ENCODE measurements at regions not wholly inside any gene's neighbourhood (a gene's known extent, or its start where the extent isn't known, plus 50 kb on each side); places are given as distances from the start of the nearest gene placed in this dataset.

- TF ChIP-seq POU6F1 (CRISPR knock-in tag; IDR thresholded peaks at IDR 0.05; ENCODE audit: borderline replicate concordance, low read depth) (no peak), ESRRG (CRISPR knock-in tag; IDR thresholded peaks at IDR 0.05) (no peak)
These were observed 82.9 kb downstream of the OR13H1 start for GRCh38 chrX:131626681-131627296.

Measured in SK-N-SH treated with all-trans-retinoic acid at 6 μM for 48 hours (cell line).